ENCODE measurements at regions not wholly inside any gene's neighbourhood (a gene's known extent, or its start where the extent isn't known, plus 50 kb on each side); places are given as distances from the start of the nearest gene placed in this dataset.

DNA sequence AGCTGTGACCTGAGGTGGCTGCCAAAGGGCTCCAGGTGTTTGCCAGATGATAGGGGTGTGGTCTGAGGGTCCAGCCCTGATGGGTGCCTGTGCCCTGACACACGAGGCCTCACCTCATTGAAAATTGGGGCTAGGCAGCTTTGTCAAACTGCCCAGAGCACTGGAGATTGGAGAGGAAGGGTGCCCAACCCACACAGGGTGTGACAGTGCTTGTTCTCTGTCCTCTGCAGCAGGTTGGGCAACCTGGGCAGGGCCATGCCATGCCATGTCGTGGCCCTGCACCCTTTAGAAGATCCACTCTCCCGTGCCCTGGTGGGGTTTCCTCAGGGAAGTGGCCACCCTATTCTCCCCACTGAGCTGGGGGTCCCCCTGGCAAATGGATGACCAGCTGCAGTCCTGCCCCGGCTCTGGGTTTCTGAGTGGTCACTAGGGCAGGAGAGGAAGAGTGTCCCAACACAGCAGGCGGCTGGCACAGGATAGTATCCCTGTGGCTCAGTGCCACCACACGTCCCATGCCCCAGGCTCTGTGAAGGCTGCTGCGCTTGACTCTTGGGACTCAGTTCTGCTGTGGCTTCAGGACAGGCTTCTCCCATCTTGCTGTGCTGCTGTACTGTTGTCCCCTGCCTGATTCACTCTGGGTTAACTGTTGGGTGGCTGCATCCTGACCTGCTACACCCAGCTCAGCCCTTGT lies 100.8 kb upstream of the PITX1 start:
- no peak for FAIRE-seq

DNA sequence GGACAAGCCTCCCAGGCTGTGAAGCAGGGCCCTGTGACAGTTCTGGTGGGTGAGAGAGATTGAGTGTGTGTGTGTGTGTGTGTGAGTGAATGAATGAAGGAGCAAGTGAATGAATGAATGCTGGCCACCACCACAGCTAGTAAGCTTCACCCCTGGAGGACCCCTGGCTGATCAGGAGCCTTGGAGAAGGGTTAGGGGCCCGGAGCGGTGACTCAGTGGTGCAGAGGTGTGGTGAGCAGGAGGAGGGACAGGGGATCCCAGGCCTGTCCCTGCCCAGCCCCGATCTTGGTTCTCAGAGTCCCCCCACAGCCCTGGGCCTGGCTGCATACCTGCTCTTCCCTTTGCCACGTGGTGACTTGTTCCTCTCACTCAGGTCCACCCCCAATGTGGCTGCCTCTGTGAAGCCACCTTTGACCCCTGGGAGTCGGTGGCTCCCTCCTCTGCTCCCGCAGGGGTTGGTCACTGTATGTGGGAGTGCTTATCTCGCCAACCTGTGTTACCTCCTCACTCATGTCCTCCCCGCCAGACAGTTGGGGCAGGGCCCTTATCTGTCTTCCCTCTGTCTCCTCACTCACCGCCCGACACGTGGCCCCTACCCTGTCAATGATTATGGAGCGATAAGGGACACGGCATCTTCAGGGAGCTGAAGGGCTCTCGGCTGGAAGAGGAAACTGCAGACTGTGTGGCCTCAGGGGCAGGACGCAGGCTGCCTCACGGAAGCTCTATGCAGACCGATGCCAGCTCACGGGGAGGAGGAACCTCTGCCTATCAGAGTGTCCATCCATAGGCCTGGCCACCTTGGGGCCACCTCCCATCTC lies 99.9 kb upstream of the PITX1 start:
- FAIRE-seq: no peak

DNA sequence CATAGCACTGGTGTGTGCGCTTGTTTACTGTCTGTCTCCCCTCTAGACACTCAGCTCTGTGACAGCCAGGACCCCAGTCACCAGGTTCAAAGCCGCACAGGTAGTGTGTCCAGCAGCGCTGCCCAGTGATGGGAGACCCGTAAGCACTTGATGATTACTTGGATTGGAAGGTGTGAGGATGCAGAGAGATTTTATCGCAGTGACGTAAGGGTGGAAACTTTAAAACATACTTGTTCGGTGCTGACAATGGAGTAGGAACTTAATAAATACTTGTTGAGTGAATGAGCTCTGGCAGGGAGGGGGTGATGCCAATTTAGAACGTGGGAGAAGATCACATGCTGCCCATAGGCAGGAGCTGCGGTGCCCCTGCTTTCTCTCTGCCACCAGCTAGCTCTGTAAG lies 99.2 kb upstream of the PITX1 start:
- no peak for FAIRE-seq

DNA sequence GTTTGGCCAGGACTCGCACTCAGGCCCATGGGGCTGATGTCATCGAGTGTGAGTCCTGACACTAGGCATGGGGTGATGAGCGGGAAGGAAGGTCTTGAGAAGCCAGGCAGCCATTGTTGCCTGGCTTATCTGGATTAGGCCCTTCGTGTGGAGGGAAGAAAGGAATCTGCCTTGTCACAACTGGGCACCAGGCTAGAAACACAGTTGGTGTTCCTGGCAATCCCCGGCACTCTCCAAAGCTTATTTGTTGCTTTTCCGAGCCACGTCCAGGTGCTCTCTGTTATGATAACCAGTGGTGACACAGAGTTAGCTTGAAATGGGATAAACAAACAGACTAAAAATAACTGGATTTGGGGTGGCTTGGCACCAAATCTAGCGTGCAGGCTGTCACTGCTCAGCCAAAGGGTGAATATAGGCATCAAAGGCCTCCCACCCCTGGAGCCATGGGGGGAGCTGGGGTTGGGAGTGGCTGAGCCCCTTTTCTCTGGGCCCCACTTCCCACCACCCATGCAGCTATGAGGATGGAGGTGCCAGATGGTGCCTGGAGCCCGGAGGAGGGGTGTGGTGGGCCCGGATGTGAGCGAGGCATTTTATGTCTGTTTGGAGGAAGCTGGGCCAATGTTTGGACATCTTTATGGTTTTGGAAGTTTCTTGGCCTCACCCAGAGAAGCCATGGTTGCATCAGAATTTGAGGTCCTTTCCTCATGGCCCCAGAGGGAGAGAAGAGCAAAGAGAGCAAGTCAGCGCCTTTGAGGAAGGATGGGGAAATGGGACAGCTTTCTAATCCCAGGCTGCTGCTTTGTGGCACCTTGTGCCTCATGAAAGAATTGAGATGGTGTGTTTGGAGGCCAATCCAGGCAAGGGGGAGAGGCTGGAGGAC lies 98.0 kb upstream of the PITX1 start:
- no peak for FAIRE-seq

DNA sequence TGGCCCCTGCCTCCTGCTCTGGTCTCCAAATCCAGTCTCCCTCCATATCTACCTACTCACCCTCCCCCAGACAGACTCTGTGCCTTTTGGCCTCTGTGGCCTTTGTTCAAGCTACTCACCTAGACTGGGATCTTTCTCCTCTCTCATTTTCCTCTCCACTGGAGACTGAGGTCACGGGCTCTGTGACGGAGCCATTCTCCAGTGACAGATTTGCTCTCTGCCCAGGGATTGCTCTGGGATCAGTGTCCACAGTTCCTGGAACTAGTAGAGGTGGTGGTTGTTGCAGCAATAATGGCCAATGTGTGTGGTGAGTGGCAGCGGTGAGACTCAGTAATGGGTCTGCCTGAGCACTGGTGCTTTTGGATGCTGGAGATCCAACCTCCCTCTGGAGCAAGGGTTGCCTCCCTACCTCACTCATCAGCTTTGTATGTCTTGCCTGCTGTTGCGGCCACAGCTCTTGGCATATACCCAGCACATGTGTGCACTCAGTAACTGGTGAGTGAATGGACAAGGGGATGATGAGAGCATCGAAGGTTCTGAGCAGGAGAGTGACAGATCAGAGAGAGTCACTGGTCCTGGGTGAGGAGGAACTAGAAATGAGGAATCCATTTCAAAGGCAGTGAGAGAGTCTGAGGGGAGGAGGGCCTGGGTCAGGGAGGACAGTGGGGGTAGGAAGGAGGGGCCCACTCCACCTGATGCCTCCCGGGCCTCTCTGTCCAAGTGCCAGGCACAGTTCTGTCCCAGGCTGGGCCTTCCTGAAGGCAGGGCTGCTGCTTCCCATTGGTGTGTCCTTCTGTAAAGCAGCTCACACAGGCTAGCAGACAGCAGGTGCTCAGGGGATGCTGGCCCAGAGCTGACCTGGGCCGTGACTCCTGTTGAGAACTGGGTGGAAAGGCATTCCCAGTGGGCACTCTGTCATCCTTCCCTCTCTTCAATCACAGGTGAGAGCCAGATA lies 96.5 kb upstream of the PITX1 start:
- no peak for FAIRE-seq

DNA sequence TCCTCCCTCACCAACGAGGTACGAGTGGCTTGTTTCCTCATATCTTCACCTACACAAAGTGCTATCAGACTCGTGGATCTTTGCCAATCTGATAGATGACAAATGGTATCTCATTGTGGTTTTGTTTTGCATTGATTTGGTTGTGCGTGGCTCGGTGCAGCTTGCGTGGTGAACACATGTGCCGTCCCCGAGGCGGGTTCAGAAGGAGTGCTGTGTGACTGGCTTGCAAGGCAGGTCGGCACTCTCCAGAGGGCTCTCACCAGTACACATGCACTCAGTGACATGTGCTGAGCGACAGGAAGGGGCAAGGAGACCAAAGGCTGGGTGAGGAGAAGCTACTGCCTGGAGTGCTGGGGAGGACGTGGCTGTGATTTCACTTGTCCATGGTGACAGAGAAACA lies 95.3 kb upstream of the PITX1 start:
- FAIRE-seq: no peak

DNA sequence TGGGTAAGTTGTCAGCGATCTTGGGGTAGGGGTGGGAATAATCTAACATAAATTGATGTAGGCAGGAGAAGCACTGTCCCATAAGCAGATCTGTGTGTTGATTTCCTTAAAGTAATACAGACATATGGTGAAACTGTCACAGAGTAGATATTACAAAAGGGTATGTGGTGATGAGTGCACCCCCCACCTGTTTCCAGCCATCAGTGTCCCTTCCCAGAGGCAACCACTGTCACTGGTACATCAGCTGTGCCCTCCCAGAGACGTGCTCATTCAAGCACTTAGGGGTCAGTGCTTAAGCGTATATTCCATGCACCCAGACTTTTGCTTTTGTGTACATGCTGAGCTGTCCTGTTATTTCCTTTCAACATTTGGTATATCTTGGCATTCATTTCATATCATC lies 94.3 kb upstream of the PITX1 start:
- FAIRE-seq: no peak

DNA sequence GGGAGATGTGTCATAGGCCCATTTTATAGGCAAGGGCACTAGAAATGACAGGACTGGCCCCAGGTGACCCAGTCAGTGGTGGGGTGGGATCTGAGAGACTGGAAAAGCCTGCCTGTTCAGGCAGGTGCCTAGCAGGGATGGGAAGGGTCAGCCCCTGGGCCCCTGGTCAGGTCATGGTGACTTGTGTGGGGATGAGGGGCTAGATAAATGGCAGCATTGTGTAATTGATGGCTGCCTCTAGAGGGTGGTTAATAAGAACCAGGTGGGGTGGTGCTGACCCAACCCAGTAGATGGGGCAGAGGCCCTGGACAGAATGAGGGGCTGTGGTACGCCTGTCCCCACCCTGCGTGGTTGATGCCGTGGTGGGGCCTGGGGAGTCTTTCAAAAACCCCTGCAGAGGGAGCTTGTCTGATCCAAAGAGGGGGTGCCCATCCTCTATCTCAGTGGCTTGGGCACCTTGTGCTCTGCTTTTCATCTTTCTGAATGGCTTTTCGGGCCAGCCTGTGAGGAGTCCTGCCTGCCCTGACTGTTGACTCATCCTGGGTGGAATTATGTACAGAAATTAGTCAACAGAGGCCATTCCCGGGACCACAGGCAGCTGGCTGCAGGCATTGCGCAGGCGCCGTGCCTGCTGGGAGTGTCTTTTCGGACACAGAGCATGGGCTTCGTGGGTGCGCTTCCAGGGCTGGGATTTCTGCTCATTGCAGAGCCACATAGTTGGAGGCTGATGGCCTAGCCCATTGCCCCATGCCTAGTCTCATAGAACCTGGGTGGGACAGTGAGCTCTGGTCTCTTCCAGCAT lies 93.6 kb upstream of the PITX1 start:
- no peak for FAIRE-seq

DNA sequence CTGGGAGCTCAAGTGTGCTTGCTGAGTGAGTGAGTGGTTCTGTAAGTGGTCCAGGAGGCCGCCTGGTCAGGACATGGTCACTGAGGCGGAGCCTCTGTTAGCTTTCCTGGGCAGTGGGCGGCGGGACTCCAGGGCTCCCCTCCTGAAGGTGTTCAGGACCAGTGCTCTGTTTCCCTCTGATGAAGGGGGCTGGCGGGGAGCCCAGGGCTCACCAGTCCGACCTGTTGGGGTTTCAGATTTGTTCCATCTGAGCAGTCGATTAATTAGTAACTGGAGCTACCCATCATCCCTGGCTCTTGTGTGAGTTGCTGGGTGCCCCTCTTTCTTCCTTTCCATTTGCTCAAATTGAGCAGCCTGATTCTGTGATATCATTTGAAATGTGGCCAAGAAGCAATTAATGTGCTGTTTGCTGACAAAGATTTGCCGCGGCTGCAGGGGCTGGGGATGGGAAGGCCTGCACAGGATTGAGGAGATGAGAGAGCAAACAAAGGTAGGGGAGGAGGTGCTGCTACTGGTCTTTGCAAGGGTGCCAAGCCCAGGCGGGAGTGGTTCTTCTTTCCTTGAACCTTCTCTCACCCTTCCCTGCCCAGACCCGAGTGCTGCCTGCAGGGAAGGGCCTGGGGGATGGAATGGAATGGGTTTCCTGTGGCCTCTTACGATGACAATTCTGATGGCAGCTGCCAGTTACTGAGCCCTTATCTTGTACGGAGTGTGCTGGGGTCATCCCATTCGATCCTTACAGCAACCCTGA lies 92.8 kb upstream of the PITX1 start:
- FAIRE-seq: no peak

DNA sequence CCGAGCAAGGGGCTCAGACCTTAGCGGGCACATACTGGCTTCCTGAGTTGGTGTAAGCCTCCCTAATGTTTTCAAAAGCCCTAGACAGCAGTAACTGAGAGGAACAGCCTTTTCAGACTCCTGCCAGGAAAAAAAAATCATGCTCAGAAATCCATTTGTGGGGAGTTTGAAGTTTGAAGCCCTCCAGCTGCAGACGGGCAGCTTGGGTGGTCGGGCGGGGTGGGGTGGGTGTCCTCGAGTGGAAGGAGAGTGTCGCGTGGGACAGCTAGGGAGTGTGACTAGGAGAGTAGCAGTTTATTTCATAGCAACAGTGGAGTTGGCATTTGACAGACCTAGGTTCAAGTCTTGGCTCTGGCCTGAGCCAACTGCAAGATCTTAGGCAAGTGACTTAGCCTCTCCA lies 90.7 kb upstream of the PITX1 start:
- FAIRE-seq: no peak

DNA sequence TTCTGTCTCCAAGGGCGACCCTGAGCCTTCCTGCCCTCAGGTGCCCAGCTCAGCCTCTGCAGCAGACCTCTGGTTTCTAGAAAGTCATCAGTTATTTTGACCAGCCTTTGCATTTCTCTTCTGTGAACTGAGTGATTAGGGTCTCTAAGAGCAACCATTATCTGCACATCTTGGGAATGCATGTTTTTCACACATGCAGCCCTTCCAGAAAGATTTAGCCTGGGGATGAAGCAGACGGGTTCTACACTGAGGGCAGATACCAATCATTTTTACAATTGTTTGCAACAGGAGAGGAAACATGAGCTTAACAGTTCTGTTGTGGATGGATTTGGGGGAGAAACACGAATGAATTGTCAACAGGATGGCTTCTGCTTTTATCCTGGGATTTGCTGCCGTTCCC lies 90.1 kb upstream of the PITX1 start:
- no peak for FAIRE-seq

DNA sequence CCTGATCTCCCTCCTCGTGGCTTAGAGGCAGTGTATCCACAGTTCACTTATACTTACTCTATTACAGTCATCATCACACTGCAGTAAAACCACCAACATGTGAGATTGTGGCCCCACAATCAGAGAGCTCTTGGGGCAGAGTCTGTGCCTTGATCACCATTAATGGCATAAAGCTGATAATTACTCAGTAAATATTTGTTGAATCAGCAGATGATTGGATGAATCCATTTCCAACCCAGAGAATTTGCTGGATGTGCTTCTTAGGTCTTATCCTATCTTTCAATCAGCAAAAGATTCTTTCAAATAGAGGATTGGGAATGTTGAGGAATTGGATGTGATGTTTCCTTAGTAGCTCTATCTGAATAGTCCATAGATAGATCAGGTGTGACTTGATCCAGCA lies 88.8 kb upstream of the PITX1 start:
- no peak for FAIRE-seq

DNA sequence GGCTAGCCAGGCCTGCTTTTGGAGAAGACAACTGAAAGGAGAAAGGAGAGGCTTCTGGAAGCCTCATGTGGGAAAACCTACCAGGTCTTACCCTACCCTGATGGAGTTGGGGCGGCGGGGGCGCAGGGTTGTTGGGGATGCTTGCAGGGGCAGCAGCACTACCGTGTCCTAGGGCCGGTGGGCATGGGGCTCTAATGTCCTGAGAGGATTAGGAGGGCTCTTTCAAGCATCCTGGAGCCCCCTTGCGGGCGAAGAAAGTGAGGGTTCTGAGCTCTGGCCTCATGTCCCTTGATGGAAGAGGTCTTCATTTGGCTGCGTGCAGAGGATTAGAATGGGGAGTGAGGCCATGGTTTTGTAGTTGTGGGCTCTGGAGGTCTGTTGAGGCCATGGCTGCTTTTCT lies 86.9 kb upstream of the PITX1 start:
- FAIRE-seq: no peak

DNA sequence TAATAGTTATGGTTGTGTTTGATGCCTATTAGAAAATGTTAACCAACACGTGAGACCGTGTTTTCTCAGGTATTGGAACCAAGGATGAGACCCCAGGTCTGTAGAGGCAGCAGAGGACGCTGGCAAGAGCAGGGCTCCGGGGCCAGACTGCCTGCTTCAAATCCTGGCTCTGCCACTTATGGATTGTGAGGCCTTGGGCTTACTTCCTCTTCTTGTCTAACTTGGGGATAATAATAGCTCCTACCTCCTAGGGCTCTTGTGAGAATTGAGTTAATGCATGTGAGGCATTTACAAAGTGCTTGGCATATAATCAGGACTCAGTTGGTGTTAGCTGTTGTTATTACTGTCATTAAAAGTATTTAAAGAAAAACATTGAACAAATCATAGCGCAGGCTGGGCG lies 85.5 kb upstream of the PITX1 start:
- no peak for FAIRE-seq

DNA sequence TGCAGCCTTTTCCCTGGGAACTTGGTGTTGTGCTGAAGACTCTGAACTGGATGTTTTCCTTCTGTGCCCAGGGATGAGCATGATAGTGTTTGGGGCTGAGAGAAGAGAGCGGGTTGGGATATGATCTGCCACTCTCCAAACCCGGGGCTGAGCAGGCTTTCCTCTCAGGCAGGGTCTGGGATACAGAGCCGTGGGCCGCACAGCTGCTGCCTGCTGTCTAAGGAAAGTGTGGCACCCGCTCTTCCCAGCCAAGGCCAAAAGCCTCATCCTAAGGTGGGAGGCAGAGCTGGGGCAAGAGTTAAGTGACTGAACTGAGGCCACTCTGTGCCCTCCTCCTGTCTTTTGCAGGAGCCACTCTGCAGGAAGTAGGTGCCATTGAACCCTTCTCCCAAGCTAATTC lies 83.6 kb upstream of the PITX1 start:
- no peak for FAIRE-seq

DNA sequence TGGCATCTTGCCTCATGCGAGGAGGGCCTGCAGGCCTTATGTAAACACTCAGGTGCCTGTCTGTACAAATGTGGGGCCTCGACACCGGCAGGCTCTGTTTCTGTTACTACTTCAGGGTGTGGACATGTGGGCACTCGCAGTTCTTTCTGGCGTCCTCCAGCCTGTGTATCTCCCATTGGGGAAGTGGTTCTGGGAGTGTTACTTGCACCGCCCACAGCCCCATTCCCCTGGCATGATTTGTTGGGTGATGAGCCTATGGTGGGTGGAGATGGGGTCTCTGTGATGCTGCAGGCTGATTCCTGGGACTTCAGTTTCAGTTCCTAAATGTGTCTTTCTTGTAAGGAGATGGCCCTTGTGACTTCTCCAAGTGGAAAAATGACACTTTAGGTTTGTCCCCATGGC lies 82.1 kb upstream of the PITX1 start:
- FAIRE-seq: no peak

DNA sequence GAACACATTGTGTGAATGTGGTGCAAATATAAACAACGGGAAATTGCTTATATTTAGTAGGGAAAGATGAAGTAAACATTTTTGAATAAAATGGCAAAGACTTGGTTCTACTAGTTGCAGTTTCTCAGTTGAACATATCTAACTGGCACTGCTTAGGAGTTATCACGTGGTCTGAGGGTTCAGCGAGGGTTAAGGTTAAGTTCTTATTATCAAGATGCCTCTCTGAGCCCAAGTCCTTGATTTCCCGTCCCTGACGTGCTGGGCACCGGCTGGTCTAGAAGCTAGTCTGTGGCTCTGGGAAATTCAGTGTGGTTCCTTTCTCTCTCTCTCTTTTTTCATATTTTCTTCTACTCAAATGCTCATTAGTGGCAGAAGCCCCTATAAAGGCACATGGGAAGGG lies 81.6 kb upstream of the PITX1 start:
- FAIRE-seq: no peak

DNA sequence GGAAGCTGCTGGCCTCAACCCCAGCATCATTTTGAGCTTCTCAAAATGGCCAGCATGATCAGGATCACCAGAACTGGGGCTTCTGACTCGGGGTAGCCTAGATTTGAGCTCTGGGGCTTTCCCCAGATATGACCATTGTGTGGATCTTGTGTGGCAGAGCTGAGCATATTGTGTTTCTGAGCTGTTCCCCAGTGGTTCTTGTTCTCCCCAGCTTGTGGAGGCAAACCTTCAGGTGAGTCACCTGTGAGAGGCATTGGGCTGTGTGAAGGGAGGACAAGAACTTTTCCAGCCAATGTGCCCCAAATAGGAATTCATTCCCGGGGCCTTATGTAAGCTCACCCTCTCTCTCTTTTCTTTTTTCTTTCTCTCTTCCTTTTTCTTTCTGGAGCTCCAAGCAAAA lies 80.7 kb upstream of the PITX1 start:
- FAIRE-seq: no peak

DNA sequence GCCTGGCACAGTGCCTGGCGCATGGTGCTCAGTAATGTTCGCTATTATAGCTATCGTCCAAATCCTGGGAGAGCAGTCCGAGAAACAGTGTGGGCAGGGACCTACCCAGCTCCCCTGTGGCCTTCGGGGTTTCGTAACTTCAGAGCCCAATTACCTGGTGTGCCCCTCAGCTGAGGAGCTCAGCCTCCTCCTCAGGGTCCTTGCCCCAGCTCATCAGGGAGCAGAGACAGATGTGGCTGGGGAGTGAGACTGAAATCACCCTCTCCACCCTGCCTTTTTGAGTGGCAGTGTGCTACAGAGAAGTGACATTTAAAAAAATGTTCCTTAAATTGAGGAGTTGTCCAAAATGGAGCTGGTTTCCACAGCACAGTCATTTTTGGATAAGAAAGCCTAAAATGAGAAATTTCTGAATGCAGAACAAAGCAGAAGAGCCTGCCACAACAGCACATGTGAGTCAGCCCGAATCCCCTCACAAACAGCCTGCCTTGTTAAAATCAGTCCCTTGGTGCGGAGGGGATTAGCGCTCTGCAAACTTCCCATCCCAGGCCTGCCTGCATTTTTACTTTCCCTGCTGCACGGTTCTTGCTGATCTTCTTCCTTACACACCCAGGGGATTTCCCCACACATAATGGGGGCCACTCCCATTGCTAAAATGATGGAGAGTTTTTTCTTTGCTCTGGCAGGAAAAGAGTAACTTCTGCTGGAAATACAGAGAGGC lies 78.1 kb upstream of the PITX1 start:
- FAIRE-seq: no peak
